B cell (primary cell): ENCODE measurements at regions not wholly inside any gene's neighbourhood (a gene's known extent, or its start where the extent isn't known, plus 50 kb on each side); places are given as distances from the start of the nearest gene placed in this dataset.
"Not testable (repeated sequence)": the region's sequence is repeated elsewhere in the genome, so short reads cannot be mapped to it uniquely, and the experiment has no call there.

Experiments
- EZH2 ChIP-seq: IDR thresholded peaks from 2 replicates; pipeline ENCODE4 v1.6.1; 2012; ENCODE audit warnings: borderline replicate concordance, low read depth, mild to moderate bottlenecking, moderate library complexity, low read length; ENCODE audit not compliant: insufficient read depth, poor library complexity, severe bottlenecking
- TF ChIP-seq, protein P1 (sequence below): fragments of 200-600 bp; IDR thresholded peaks from one replicate; pipeline ENCODE4 v1.8.0; 2022; ENCODE audit warnings: antibody characterized with exemption, mild to moderate bottlenecking

- TF ChIP-seq, protein P1, sequence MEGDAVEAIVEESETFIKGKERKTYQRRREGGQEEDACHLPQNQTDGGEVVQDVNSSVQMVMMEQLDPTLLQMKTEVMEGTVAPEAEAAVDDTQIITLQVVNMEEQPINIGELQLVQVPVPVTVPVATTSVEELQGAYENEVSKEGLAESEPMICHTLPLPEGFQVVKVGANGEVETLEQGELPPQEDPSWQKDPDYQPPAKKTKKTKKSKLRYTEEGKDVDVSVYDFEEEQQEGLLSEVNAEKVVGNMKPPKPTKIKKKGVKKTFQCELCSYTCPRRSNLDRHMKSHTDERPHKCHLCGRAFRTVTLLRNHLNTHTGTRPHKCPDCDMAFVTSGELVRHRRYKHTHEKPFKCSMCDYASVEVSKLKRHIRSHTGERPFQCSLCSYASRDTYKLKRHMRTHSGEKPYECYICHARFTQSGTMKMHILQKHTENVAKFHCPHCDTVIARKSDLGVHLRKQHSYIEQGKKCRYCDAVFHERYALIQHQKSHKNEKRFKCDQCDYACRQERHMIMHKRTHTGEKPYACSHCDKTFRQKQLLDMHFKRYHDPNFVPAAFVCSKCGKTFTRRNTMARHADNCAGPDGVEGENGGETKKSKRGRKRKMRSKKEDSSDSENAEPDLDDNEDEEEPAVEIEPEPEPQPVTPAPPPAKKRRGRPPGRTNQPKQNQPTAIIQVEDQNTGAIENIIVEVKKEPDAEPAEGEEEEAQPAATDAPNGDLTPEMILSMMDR = not testable (repeated sequence)
- not testable (repeated sequence) for TF ChIP-seq EZH2
These were observed 162.0 kb downstream of the RTL9 start for GRCh38 chrX:110520652-110521051.
